Suprapubic skin (tissue), 4 donors: ENCODE measurements at regions not wholly inside any gene's neighbourhood (a gene's known extent, or its start where the extent isn't known, plus 50 kb on each side); places are given as distances from the start of the nearest gene placed in this dataset.

Experiments used
- CTCF ChIP-seq, 2 donors: fragments of 200-600 bp in 1 of 2; fragments of 450-650 bp in 1 of 2; sonication (generic) in 1 of 2; IDR thresholded peaks; one replicate each; pipeline ENCODE4 v1.5.1; 2016 to 2019; ENCODE audit warnings: antibody characterized with exemption in 2 of 2, mild to moderate bottlenecking in 1 of 2, moderate library complexity in 1 of 2
- EP300 ChIP-seq: sonication (generic); formaldehyde crosslinking; IDR thresholded peaks from one replicate; pipeline ENCODE4 v1.6.1; 2017; ENCODE audit warnings: antibody characterized with exemption
- POLR2A ChIP-seq, 2 donors: fragments of 450-650 bp; IDR thresholded peaks; one replicate each; pipeline ENCODE4 v1.6.1; 2017; ENCODE audit warnings: antibody characterized with exemption in 2 of 2, mild to moderate bottlenecking in 2 of 2, moderate library complexity in 2 of 2
- POLR2AphosphoS5 ChIP-seq, 3 donors: sonication (generic); formaldehyde crosslinking; IDR thresholded peaks; one replicate each; pipeline ENCODE4 v1.6.1; 2017; ENCODE audit warnings: antibody characterized with exemption in 3 of 3

GRCh38 chr9:134216449-134216951, 52.1 kb upstream of the RNU6ATAC start:
- no peak for TF ChIP-seq CTCF (IDR thresholded peaks at IDR 0.05)
- no peak for TF ChIP-seq EP300
- no peak for TF ChIP-seq POLR2AphosphoS5 (IDR thresholded peaks at IDR 0.05)
- TF ChIP-seq POLR2A (IDR thresholded peaks at IDR 0.05), result no peak
